A673 (cell line): ENCODE measurements at regions not wholly inside any gene's neighbourhood (a gene's known extent, or its start where the extent isn't known, plus 50 kb on each side); places are given as distances from the start of the nearest gene placed in this dataset.

ENCODE experiments used
- EZH2 ChIP-seq: fragments of 200-600 bp; sonication (generic); IDR thresholded peaks from 2 replicates; pipeline ENCODE4 v1.6.1; 2017; ENCODE audit warnings: borderline replicate concordance, low read depth, mild to moderate bottlenecking, mixed read lengths, antibody characterized with exemption, low read length; ENCODE audit not compliant: poor library complexity, severe bottlenecking
- TF ChIP-seq, protein P1 (sequence below): fragments of 300-800, 200-600 bp; sonication (generic); conservative IDR thresholded peaks from 2 replicates; pipeline ENCODE4 v1.5.1; 2017; ENCODE audit warnings: low read depth, mild to moderate bottlenecking, antibody characterized with exemption, low read length, moderate library complexity, mixed read lengths

DNA sequence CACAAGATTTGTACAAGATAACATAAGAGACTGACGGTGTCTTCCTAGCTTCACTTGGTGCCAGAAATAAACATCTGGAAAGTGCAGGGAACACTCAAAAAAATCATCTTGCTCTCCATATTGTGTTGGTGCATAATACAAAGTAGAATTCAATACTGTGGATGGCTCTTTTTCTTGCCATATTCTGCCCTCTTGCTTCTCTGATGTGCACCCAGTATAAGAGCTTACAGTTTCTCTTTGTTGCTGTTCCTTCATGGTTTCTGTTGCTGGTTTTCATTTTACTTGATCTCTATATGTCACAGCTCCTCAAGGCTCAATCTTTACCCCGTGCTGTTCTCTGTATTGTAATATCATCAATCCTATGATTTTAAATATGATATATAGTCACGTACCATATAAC is 528.5 kb upstream of the ZP4 start:
- TF ChIP-seq, protein P1, sequence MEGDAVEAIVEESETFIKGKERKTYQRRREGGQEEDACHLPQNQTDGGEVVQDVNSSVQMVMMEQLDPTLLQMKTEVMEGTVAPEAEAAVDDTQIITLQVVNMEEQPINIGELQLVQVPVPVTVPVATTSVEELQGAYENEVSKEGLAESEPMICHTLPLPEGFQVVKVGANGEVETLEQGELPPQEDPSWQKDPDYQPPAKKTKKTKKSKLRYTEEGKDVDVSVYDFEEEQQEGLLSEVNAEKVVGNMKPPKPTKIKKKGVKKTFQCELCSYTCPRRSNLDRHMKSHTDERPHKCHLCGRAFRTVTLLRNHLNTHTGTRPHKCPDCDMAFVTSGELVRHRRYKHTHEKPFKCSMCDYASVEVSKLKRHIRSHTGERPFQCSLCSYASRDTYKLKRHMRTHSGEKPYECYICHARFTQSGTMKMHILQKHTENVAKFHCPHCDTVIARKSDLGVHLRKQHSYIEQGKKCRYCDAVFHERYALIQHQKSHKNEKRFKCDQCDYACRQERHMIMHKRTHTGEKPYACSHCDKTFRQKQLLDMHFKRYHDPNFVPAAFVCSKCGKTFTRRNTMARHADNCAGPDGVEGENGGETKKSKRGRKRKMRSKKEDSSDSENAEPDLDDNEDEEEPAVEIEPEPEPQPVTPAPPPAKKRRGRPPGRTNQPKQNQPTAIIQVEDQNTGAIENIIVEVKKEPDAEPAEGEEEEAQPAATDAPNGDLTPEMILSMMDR, result no peak
- TF ChIP-seq EZH2, result no peak
